Type B pancreatic cell (in vitro differentiated cells): ENCODE measurements at regions not wholly inside any gene's neighbourhood (a gene's known extent, or its start where the extent isn't known, plus 50 kb on each side); places are given as distances from the start of the nearest gene placed in this dataset.
A peak's percentile ranks its signal among the peaks of the same experiment; 100 is the strongest.

Experiments
- DNase-seq: peaks from one replicate; pipeline ENCODE4 v3.0.0; 2021; ENCODE audit warnings: mixed read lengths; ENCODE audit not compliant: unreplicated experiment; ENCODE audit errors: extremely low spot score
- H3K27ac Mint-ChIP-seq: 2 replicates; pipeline ENCODE4 v1.8.0; 2021; ENCODE audit warnings: mild to moderate bottlenecking, mixed read lengths
- H3K27me3 Mint-ChIP-seq: 2 replicates; pipeline ENCODE4 v1.8.0; 2021; ENCODE audit warnings: mixed read lengths
- H3K36me3 Mint-ChIP-seq: 2 replicates; pipeline ENCODE4 v1.8.0; 2021; ENCODE audit warnings: mixed read lengths
- H3K4me1 Mint-ChIP-seq: one replicate; pipeline ENCODE4 v1.8.0; 2021; ENCODE audit warnings: mixed read lengths; ENCODE audit not compliant: unreplicated experiment
- H3K4me3 Mint-ChIP-seq: 2 replicates; pipeline ENCODE4 v1.8.0; 2021; ENCODE audit warnings: mild to moderate bottlenecking, mixed read lengths
- H3K9me3 Mint-ChIP-seq: 2 replicates; pipeline ENCODE4 v1.8.0; 2021; ENCODE audit warnings: mixed read lengths
- CTCF ChIP-seq: fragments of 200-600 bp; sonication (generic); conservative IDR thresholded peaks from 2 replicates; pipeline ENCODE4 v1.5.0; 2021; ENCODE audit warnings: antibody characterized with exemption, mild to moderate bottlenecking

- Mint-ChIP-seq H3K27me3 (no peaks in the 10 kb centered on the region), H3K4me1 (peaks cover 22% of the 10 kb centered on the region), H3K36me3 (no peaks in the 10 kb centered on the region), H3K27ac (peak overlapping the region; percentile 1), H3K4me3 (peak overlapping the region; percentile 53), H3K9me3 (no peaks in the 10 kb centered on the region)
- no peak for DNase-seq
- TF ChIP-seq CTCF = no peak
Measured at GRCh38 chr2:37464067-37464466, 119.6 kb downstream of the QPCT start.

GRCh38 chr2:37466533-37467222 lies 122.2 kb downstream of the QPCT start:
- Mint-ChIP-seq H3K9me3 (no peaks in the 10 kb centered on the region), H3K27me3 (no peaks in the 10 kb centered on the region), H3K27ac (no peak overlapping the region), H3K36me3 (no peaks in the 10 kb centered on the region), H3K4me3 (no peak overlapping the region), H3K4me1 (peaks cover 6% of the 10 kb centered on the region)
- TF ChIP-seq CTCF = no peak
- DNase-seq = no peak

GRCh38 chr2:37468170-37468569 lies 123.7 kb downstream of the QPCT start:
- Mint-ChIP-seq H3K36me3 (no peaks in the 10 kb centered on the region), H3K27me3 (no peaks in the 10 kb centered on the region), H3K4me3 (no peak overlapping the region), H3K9me3 (no peaks in the 10 kb centered on the region), H3K27ac (no peak overlapping the region), H3K4me1 (peaks cover 6% of the 10 kb centered on the region)
- TF ChIP-seq CTCF = no peak
- no peak for DNase-seq

DNA sequence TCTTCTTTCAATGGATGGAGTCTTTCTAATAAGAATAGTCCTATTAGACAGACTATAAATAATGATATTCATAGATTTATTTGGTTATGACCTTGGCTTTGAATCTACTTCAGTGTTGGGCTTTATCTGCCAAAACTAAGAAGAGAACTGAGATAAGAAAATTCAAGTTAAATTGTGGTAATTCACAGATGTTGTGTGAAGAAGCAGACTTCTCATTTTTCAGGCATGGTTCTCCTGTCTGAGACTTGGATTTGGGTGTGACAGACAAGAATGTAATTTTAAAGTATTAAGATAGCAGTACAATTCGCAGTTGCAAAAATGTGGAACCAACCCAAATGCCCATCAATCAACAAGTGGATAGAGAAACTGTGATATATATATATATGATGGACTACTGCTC lies 124.7 kb downstream of the QPCT start:
- H3K9me3 Mint-ChIP-seq = no peaks in the 10 kb centered on the region
- H3K27me3 Mint-ChIP-seq = no peaks in the 10 kb centered on the region
- H3K36me3 Mint-ChIP-seq = no peaks in the 10 kb centered on the region
- no peak overlapping the region for H3K27ac Mint-ChIP-seq
- no peak for TF ChIP-seq CTCF
- DNase-seq = no peak
- peaks cover 3% of the 10 kb centered on the region for H3K4me1 Mint-ChIP-seq
- H3K4me3 Mint-ChIP-seq = no peak overlapping the region

DNA sequence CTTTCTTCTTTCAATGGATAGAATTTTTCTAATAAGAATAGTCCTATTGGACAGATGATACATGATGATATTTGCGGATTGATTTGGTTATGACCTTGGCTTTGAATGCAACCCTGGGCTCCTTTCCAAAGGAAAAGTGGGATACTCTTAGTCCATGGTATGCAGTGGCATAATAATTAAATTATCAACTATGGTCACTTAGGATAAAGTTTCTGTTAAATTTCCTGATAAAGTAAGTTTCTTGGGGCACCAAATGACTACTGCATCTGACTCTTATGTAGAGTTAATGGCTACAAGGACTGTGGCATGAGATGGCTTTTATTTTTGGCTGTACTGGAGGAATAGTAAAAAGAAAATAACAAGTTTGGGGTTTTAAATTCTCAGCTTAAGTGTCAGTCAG lies 126.7 kb downstream of the QPCT start:
- no peak for DNase-seq
- no peaks in the 10 kb centered on the region for H3K27me3 Mint-ChIP-seq
- no peaks in the 10 kb centered on the region for H3K4me1 Mint-ChIP-seq
- H3K36me3 Mint-ChIP-seq = no peaks in the 10 kb centered on the region
- TF ChIP-seq CTCF = no peak
- H3K4me3 Mint-ChIP-seq = no peak overlapping the region
- no peak overlapping the region for H3K27ac Mint-ChIP-seq
- no peaks in the 10 kb centered on the region for H3K9me3 Mint-ChIP-seq

- Mint-ChIP-seq H3K27me3 (no peaks in the 10 kb centered on the region), H3K36me3 (no peaks in the 10 kb centered on the region), H3K27ac (no peak overlapping the region), H3K4me3 (no peak overlapping the region), H3K4me1 (peaks cover 6% of the 10 kb centered on the region), H3K9me3 (no peaks in the 10 kb centered on the region)
- no peak for TF ChIP-seq CTCF
- no peak for DNase-seq
Measured at GRCh38 chr2:37471994-37472393, 127.6 kb downstream of the QPCT start.
